C4-2B (cell line): ENCODE measurements at regions not wholly inside any gene's neighbourhood (a gene's known extent, or its start where the extent isn't known, plus 50 kb on each side); places are given as distances from the start of the nearest gene placed in this dataset.
"Not testable (repeated sequence)": the region's sequence is repeated elsewhere in the genome, so short reads cannot be mapped to it uniquely, and the experiment has no call there.

Experiments
- H3K27ac ChIP-seq: fragments of 450-650 bp; 2 replicates; pipeline ENCODE4 v1.5.1; 2017
- ZFX ChIP-seq: fragments of 450-650 bp; IDR thresholded peaks from 2 replicates; pipeline ENCODE4 v1.6.1; 2017
- TF ChIP-seq, protein P1 (sequence below): fragments of 450-650 bp; conservative IDR thresholded peaks from 2 replicates; pipeline ENCODE4 v1.5.1; 2017; ENCODE audit warnings: mild to moderate bottlenecking

DNA sequence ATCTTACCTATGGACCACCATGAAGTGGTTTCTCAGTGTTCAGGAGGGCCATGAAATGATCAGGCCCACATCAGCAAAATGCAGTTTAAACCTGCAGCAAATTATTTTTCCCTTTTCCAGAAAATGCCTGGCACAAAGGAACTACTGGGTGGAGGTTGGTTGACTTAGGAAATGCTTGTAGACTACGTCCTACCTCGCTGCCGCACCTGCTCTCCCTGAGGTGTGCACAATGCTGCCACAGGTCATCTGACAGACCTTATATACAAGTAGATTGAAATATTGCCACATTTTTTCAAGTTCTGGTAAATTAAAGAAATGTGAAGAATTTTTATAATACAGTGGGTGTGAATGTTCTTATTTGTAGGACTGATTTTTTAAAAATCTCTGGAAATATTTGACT lies 166.7 kb upstream of the PDE4B start:
- TF ChIP-seq ZFX: no peak
- TF ChIP-seq, protein P1, sequence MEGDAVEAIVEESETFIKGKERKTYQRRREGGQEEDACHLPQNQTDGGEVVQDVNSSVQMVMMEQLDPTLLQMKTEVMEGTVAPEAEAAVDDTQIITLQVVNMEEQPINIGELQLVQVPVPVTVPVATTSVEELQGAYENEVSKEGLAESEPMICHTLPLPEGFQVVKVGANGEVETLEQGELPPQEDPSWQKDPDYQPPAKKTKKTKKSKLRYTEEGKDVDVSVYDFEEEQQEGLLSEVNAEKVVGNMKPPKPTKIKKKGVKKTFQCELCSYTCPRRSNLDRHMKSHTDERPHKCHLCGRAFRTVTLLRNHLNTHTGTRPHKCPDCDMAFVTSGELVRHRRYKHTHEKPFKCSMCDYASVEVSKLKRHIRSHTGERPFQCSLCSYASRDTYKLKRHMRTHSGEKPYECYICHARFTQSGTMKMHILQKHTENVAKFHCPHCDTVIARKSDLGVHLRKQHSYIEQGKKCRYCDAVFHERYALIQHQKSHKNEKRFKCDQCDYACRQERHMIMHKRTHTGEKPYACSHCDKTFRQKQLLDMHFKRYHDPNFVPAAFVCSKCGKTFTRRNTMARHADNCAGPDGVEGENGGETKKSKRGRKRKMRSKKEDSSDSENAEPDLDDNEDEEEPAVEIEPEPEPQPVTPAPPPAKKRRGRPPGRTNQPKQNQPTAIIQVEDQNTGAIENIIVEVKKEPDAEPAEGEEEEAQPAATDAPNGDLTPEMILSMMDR: no peak
- no peak overlapping the region for H3K27ac ChIP-seq

DNA sequence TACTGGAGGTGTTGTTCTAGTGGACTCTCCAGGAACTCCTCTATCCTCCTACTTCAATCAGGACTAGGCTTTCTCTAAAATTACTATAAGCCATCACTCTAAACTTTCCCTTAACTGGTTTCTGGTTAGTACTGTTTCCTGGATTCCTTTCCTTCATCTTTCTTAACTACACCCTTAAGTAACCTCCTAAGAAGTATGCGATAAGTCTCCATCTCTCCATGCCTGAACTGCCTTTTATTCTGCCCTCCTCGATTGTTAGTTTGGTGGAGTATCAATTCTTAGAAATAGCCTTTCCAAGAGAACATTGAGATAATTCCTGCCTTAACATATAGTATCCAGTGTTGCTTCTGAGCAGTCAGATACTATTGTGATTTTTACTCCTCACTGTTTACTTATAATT lies 162.9 kb upstream of the PDE4B start:
- TF ChIP-seq ZFX: no peak
- TF ChIP-seq, protein P1: no peak
- no peak overlapping the region for H3K27ac ChIP-seq

DNA sequence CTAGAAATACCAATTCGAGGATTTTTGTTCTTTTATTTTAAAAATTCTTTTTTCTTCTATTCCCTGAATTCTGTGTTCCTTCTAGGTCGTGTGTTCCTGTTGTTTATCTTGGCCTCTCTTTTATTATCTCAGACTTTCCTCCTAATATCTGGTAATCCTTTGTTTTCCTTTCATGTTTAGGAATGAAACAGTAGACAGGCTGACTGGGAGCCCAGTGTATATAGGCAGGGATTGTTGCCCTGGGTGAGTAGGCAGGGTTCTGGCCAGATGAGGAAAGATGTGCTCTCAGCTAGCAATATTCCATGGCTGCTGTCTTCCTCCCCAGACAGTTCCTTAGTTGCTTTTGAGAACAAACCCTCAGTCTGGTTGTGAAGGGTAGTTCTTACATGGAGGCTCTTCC lies 161.8 kb upstream of the PDE4B start:
- H3K27ac ChIP-seq: no peak overlapping the region
- TF ChIP-seq, protein P1: no peak
- TF ChIP-seq ZFX: no peak

DNA sequence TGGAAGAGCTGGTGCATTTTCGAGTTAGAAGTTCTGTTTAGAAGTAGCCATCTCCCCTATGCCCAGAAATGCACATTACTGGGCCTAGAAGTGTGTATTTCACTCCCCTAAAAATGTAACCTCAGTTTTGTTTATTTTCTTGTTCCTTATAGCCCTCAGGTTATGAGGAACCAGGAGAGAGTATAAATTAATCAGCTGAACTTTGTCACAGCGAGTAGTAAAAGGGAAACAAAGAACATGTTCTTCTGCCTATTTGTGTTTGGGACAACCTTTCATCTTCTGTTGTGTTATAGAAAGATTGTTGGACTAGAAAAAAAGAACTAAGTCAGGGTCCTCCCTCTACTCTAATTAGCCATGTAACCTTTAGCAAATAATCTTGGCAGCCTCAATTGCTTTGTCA lies 160.5 kb upstream of the PDE4B start:
- H3K27ac ChIP-seq: no peak overlapping the region
- no peak for TF ChIP-seq ZFX
- TF ChIP-seq, protein P1: no peak

DNA sequence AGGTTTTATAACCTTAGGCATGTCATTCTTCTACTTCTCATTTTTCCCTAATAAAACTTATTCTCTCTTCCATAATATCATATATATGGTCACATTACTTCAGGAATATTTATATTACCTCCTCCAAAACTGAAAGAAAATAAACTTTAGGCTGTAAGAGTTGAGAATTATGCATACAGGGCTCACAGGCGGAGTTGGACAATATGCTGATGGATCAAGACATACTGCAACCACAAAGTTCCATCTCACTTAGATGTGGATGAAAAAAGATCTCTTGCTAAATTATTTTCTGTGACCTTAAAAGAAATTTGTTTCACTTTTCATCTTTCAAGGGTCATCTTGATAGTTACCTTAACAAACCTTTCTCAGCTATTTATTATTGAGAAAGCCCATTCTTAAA lies 152.6 kb upstream of the PDE4B start:
- H3K27ac ChIP-seq: no peak overlapping the region
- no peak for TF ChIP-seq ZFX
- TF ChIP-seq, protein P1: no peak

DNA sequence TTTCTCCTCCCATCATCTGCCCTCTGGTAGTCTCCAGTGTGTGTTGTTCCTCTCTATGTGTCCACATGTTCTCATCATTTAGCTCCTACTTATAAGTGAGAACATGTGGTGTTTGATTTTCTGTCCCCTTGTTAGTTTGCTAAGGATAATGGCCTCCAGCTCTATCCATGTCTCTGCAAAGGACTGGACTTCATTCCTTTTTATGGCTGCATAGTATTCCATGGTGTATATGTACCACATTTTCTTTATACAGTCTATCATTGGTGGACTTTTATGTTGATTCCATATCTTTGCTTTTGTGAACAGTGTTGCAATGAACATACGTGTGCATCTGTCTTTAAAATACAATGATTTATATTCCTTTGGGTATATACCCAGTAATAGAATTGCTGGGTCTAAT lies 143.5 kb upstream of the PDE4B start:
- not testable (repeated sequence) for H3K27ac ChIP-seq

DNA sequence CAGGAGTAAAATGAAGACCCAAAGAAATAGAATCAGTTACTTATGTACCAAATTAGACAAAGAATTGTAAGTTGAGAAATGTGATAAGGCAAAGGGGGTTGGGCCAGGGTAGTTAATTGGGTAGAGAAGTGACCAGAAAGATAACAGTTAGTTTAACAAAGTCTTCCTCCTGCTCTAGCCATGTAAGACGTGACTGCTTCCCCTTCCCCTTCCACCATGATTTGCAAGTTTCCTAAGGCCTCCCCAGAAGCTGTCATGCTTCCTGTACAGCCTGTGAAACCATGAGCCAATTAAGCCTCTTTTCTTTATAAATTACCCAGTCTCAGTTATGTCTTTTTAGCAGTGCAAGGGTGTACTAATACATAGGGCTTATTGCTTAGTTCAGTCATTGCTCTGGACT lies 142.0 kb upstream of the PDE4B start:
- no peak for TF ChIP-seq ZFX
- TF ChIP-seq, protein P1: no peak
- no peak overlapping the region for H3K27ac ChIP-seq

DNA sequence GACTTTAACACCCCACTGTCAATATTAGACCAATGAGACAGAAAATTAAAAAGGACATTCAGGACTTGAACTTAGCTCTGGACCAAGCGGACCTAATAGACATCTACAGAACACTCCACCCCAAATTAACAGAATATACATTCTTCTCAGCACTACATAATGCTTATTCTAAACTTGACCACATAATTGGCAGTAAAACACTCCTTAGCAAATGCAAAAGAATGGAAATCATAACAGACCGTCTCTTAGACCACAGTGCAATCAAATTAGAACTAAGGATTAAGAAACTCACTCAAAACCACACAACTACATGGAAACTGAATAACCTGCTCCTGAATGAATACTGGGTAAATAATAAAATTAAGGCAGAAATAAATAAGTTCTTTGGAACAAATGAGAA lies 138.2 kb upstream of the PDE4B start:
- H3K27ac ChIP-seq: not testable (repeated sequence)

DNA sequence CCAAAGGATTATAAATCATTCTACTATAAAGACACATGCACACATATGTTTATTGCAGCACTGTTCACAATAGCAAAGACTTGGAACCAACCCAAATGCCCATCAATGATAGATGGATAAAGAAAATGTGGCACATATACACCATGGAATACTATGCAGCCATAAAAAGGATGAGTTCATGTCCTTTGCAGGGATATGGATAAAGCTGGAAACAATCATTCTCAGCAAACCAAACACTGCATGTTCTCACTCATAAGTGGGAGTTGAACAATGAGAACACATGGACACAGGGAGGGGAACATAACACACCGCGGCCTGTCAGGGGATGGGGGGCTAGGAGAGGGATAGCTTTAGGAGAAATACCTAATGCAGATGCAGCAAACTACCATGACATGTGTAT lies 135.1 kb upstream of the PDE4B start:
- H3K27ac ChIP-seq: not testable (repeated sequence)
